Glutamatergic neuron (in vitro differentiated cells): ENCODE measurements at regions not wholly inside any gene's neighbourhood (a gene's known extent, or its start where the extent isn't known, plus 50 kb on each side); places are given as distances from the start of the nearest gene placed in this dataset.

Experiments used
- DNase-seq: peaks from one replicate; pipeline ENCODE4 v3.0.0; 2022
- H3K27ac Mint-ChIP-seq: one replicate; pipeline ENCODE4 v1.8.0; 2020; ENCODE audit warnings: mild to moderate bottlenecking, mixed read lengths, inconsistent platforms; ENCODE audit not compliant: unreplicated experiment
- H3K27me3 Mint-ChIP-seq: one replicate; pipeline ENCODE4 v1.8.0; 2020; ENCODE audit warnings: mild to moderate bottlenecking, moderate library complexity, mixed read lengths, inconsistent platforms; ENCODE audit not compliant: unreplicated experiment
- H3K36me3 Mint-ChIP-seq: one replicate; pipeline ENCODE4 v1.8.0; 2020; ENCODE audit warnings: mild to moderate bottlenecking, mixed read lengths, inconsistent platforms; ENCODE audit not compliant: unreplicated experiment
- H3K4me1 Mint-ChIP-seq: one replicate; pipeline ENCODE4 v1.8.0; 2020; ENCODE audit warnings: mild to moderate bottlenecking, low read depth, mixed read lengths, inconsistent platforms; ENCODE audit not compliant: unreplicated experiment
- H3K4me3 Mint-ChIP-seq: one replicate; pipeline ENCODE4 v1.8.0; 2020; ENCODE audit warnings: mild to moderate bottlenecking, mixed read lengths, inconsistent platforms; ENCODE audit not compliant: unreplicated experiment
- H3K9me3 Mint-ChIP-seq: one replicate; pipeline ENCODE4 v1.8.0; 2020; ENCODE audit warnings: mild to moderate bottlenecking, moderate library complexity, mixed read lengths, inconsistent platforms; ENCODE audit not compliant: unreplicated experiment
- CTCF ChIP-seq: fragments of 200-600 bp; sonication (generic); IDR thresholded peaks from one replicate; pipeline ENCODE4 v1.5.0; 2021; ENCODE audit not compliant: partially characterized antibody, unreplicated experiment

DNA sequence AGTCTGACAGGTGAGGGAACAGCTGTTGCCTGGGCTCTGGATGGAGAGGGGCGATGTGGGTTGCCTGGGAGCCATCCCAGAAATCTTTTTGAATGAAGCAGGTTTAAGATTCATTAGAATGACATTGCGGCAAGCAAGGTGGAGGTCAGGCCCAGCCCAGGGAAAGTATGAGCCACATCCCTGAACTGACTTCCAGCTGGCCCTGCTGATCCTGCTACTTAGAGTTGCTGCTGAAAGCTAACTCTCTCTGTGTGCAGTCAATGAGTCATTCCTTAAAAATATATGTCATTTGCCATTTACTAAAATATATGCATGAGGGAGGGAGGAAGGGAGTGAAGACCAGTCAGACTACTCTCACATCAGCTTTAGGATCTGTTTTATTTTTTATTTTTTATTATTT, 54.3 kb upstream of the RAB3GAP2 start:
- H3K27me3 Mint-ChIP-seq: no peaks in the 10 kb centered on the region

DNA sequence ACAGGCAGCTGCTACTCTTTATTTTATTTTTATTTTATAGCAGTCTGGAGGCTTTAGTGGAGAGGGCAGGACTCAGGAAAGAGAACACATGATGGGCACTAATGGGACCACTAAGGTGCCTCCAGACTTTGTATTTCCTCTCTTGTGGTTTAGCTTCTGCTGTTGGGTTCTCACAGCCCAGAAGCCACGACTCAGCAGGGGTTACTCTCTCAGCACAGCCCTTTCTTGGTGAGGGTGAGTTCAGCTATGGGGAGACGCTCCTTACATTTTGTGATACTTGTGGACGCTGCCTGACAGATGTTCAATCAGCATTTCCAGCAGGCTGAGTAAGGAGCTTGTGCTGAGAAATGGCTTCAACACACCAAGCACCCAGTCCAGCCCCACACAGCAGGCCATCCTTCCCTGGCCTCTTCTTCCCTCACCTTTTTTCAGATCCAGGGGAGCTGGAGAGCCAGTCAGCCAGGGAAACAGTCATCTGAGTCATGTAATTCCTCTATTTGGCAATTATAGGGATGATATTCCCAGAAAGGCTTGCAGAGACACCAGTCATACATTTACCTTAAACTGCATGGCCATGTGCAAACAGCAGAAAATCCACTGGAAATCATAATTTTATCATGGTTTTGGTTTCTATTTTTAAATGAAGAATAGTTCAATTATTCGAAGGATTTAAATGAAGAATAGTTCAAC, 53.2 kb upstream of the RAB3GAP2 start:
- no peak overlapping the region for H3K27ac Mint-ChIP-seq
- DNase-seq: no peak
- no peaks in the 10 kb centered on the region for H3K27me3 Mint-ChIP-seq
- TF ChIP-seq CTCF: no peak
- no peak overlapping the region for H3K4me3 Mint-ChIP-seq
- H3K4me1 Mint-ChIP-seq: peaks cover 1% of the 10 kb centered on the region
- no peaks in the 10 kb centered on the region for H3K36me3 Mint-ChIP-seq
- H3K9me3 Mint-ChIP-seq: no peaks in the 10 kb centered on the region

More for the DNA sequence above, 54.3 kb upstream of the RAB3GAP2 start:
- Mint-ChIP-seq H3K27ac (no peak overlapping the region), H3K4me1 (peaks cover 1% of the 10 kb centered on the region), H3K4me3 (no peak overlapping the region), H3K36me3 (no peaks in the 10 kb centered on the region), H3K9me3 (no peaks in the 10 kb centered on the region)
- no peak for DNase-seq
- TF ChIP-seq CTCF: no peak

GRCh38 chr1:220323717-220324116, 51.5 kb upstream of the RAB3GAP2 start:
- Mint-ChIP-seq H3K9me3 (peaks cover 3% of the 10 kb centered on the region), H3K4me3 (no peak overlapping the region), H3K27ac (no peak overlapping the region), H3K36me3 (no peaks in the 10 kb centered on the region), H3K27me3 (no peaks in the 10 kb centered on the region), H3K4me1 (peaks cover 1% of the 10 kb centered on the region)
- TF ChIP-seq CTCF: no peak
- no peak for DNase-seq

- Mint-ChIP-seq H3K36me3 (no peaks in the 10 kb centered on the region), H3K4me1 (peaks cover 1% of the 10 kb centered on the region), H3K9me3 (peaks cover 3% of the 10 kb centered on the region), H3K4me3 (no peak overlapping the region), H3K27me3 (no peaks in the 10 kb centered on the region), H3K27ac (no peak overlapping the region)
- TF ChIP-seq CTCF: no peak
- DNase-seq: no peak
Observed at GRCh38 chr1:220322570-220322969, 50.3 kb upstream of the RAB3GAP2 start.
